Body of pancreas (tissue), 4 donors: ENCODE measurements at regions not wholly inside any gene's neighbourhood (a gene's known extent, or its start where the extent isn't known, plus 50 kb on each side); places are given as distances from the start of the nearest gene placed in this dataset.

ENCODE experiments used
- ATAC-seq: fragments of 150-250 bp; one replicate; pipeline ENCODE4 v1.9.1; 2016
- DNase-seq, 4 donors: peaks; one replicate each; pipeline ENCODE4 v3.0.0-alpha.2; 2019
- H3K27ac ChIP-seq, 4 donors: fragments of 200-600 bp; sonication (generic); 1 replicate in 3 of 4; 2 replicates in 1 of 4; pipeline versions ENCODE4 v1.5.1 to v1.6.1; 2016 to 2019; ENCODE audit warnings: mild to moderate bottlenecking in 1 of 4, mixed read lengths in 1 of 4, moderate library complexity in 1 of 4
- H3K27me3 ChIP-seq, 2 donors: fragments of 200-600 bp; sonication (generic); one replicate each; pipeline ENCODE4 v1.6.0; 2016; ENCODE audit warnings: mild to moderate bottlenecking in 1 of 2
- H3K36me3 ChIP-seq, 2 donors: fragments of 200-600 bp; sonication (generic); replicated peaks in 1 of 2; 2 replicates each; pipeline ENCODE4 v1.5.1; 2016; ENCODE audit warnings: low read depth in 2 of 2; ENCODE audit not compliant: insufficient read depth in 1 of 2
- H3K4me1 ChIP-seq: fragments of 200-600 bp; sonication (generic); one replicate; pipeline ENCODE4 v1.6.0; 2016
- H3K4me3 ChIP-seq, 2 donors: fragments of 200-600 bp; sonication (generic); 1 replicate in 1 of 2; 2 replicates in 1 of 2; pipeline ENCODE4 v1.5.1; 2016 to 2019
- H3K9me3 ChIP-seq, 3 donors: fragments of 200-600 bp; sonication (generic); 1 replicate in 2 of 3; 2 replicates in 1 of 3; pipeline ENCODE4 v1.5.1; 2016
- CTCF ChIP-seq, 7 experiments: fragments of 450-650 bp in 4 of 7; fragments of 200-600 bp in 3 of 7; sonication (generic) in 3 of 7; IDR thresholded peaks; one replicate each; pipeline ENCODE4 v1.5.1; 2016 to 2019; ENCODE audit warnings: antibody characterized with exemption in 7 of 7
- POLR2A ChIP-seq, 3 donors: fragments of 450-650 bp; IDR thresholded peaks; one replicate each; pipeline ENCODE4 v1.6.1; 2016; ENCODE audit warnings: antibody characterized with exemption in 3 of 3, mild to moderate bottlenecking in 2 of 3
- WGBS, 2 donors: methylation state at CpG; one replicate each; pipeline ENCODE4 v1.1.5; 2017; 5-methylcytosine and 5-hydroxymethylcytosine counted together
- intact Hi-C: fragments of 100-400 bp; cut with DNase I; formaldehyde crosslinking; loops from one replicate; pipeline ENCODE4 v1.15.1; 2023

GRCh38 chr13:82096256-82096655, 1755.3 kb upstream of the SPRY2 start:
- Histone ChIP-seq H3K4me1 (no peaks in the 10 kb centered on the region), H3K4me3 (no peak overlapping the region), H3K9me3 (no peaks in the 10 kb centered on the region), H3K27me3 (no peaks in the 10 kb centered on the region), H3K27ac (no peak overlapping the region), H3K36me3 (no peaks in the 10 kb centered on the region)
- TF ChIP-seq CTCF (IDR thresholded peaks at IDR 0.05) (no peak), POLR2A (IDR thresholded peaks at IDR 0.05) (no peak)
- no peak for DNase-seq
- WGBS, 2 donors = 84 to 86% methylated on average over 5 of the region's 5 CpGs
- no peak for ATAC-seq
- intact Hi-C loops = no loop called here

- intact Hi-C loops = no loop called here
- DNase-seq (no peak), ATAC-seq (no peak)
- no peak overlapping the region for H3K4me3 ChIP-seq
- 40 to 43% methylated on average over 3 of the region's 3 CpGs for WGBS, 2 donors
- H3K9me3 ChIP-seq = no peaks in the 10 kb centered on the region
- H3K36me3 ChIP-seq = no peaks in the 10 kb centered on the region
- no peaks in the 10 kb centered on the region for H3K4me1 ChIP-seq
- H3K27ac ChIP-seq = no peak overlapping the region
- TF ChIP-seq POLR2A (IDR thresholded peaks at IDR 0.05) (no peak), CTCF (IDR thresholded peaks at IDR 0.05) (no peak)
- H3K27me3 ChIP-seq = no peaks in the 10 kb centered on the region
These were observed 1751.4 kb upstream of the SPRY2 start for GRCh38 chr13:82092312-82092711.

- intact Hi-C loops = no loop called here
- Histone ChIP-seq H3K27ac (no peak overlapping the region), H3K36me3 (no peaks in the 10 kb centered on the region), H3K9me3 (no peaks in the 10 kb centered on the region), H3K27me3 (no peaks in the 10 kb centered on the region), H3K4me1 (no peaks in the 10 kb centered on the region), H3K4me3 (no peak overlapping the region)
- DNase-seq = no peak
- no peak for ATAC-seq
- 21 to 33% methylated on average over 1 of the region's 1 CpG for WGBS, 2 donors
- TF ChIP-seq POLR2A (IDR thresholded peaks at IDR 0.05) (no peak), CTCF (IDR thresholded peaks at IDR 0.05) (no peak)
These were observed 1747.9 kb upstream of the SPRY2 start for GRCh38 chr13:82088781-82089180.

- intact Hi-C loops = no loop called here
- H3K4me1 ChIP-seq = no peaks in the 10 kb centered on the region
- 68 to 76% methylated on average over 5 of the region's 5 CpGs for WGBS, 2 donors
- ATAC-seq = no peak
- H3K9me3 ChIP-seq = no peaks in the 10 kb centered on the region
- no peak for DNase-seq
- H3K4me3 ChIP-seq = no peak overlapping the region
- H3K27me3 ChIP-seq = no peaks in the 10 kb centered on the region
- TF ChIP-seq POLR2A (IDR thresholded peaks at IDR 0.05) (no peak), CTCF (IDR thresholded peaks at IDR 0.05) (no peak)
- no peak overlapping the region for H3K27ac ChIP-seq
- H3K36me3 ChIP-seq = no peaks in the 10 kb centered on the region
These were observed 1735.6 kb upstream of the SPRY2 start for GRCh38 chr13:82076496-82076895.

- no peak overlapping the region for H3K4me3 ChIP-seq
- H3K36me3 ChIP-seq = no peaks in the 10 kb centered on the region
- intact Hi-C loops = no loop called here
- DNase-seq = no peak
- H3K4me1 ChIP-seq = no peaks in the 10 kb centered on the region
- 12 to 17% methylated on average over 1 of the region's 1 CpG for WGBS, 2 donors
- no peak for ATAC-seq
- H3K9me3 ChIP-seq = no peaks in the 10 kb centered on the region
- no peaks in the 10 kb centered on the region for H3K27me3 ChIP-seq
- H3K27ac ChIP-seq = no peak overlapping the region
- TF ChIP-seq POLR2A (IDR thresholded peaks at IDR 0.05) (no peak), CTCF (IDR thresholded peaks at IDR 0.05) (no peak)
These were observed 1729.5 kb upstream of the SPRY2 start for GRCh38 chr13:82070416-82070815.
